GM21576 (cell line): ENCODE measurements at regions not wholly inside any gene's neighbourhood (a gene's known extent, or its start where the extent isn't known, plus 50 kb on each side); places are given as distances from the start of the nearest gene placed in this dataset.

Experiments used
- ATAC-seq: cut with Tn5 transposase; IDR thresholded peaks from one replicate; pipeline ENCODE4 v1.9.1; 2021; ENCODE audit warnings: mild to moderate bottlenecking, moderate library complexity; ENCODE audit not compliant: unreplicated experiment

GRCh38 chr1:116231752-116232151, 120.6 kb downstream of the MAB21L3 start:
- ATAC-seq: no peak

GRCh38 chr1:116232989-116233514, 121.9 kb downstream of the MAB21L3 start:
- ATAC-seq: no peak

DNA sequence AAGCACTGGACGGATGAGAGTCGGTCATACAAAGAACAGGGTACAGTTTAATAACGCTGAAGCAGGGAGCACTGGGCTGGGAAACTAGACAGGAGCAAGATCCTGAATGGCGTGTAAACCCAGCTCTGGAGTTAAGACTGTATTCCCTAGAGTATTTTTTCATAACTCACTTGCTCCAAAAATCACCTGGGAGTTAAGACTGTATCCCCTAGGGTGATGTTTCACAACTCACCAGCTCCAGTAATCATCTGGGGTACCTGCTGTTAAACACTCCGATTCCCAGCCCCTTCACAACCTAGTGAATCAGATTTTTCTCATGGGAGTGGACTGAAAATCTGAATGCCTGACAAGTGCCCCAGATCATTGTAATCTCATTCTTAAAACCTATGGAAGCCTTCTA, 123.2 kb downstream of the MAB21L3 start:
- no peak for ATAC-seq

- no peak for ATAC-seq
Measured at GRCh38 chr1:116239916-116240315, 128.7 kb downstream of the MAB21L3 start.

DNA sequence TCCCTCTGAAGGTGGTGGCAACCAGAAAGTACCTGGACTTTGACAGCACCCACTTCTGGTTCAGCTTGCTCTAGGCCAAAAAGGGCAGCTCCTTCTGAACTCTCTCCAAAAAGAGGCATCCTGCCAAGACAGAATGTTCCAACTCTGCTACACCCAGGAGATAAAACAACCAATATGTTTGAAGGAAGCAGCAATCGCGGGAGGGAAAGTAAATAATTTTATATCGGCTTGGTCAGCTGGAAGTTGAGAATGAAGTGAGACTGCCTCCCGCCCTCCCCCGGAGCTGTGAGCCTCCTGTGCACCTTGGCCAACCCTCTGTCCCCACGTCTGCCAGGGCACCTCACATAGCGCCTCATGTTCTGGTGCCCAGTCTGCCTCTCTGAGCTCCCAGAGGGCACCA, 130.3 kb upstream of the ATP1A1 start:
- ATAC-seq: no peak

DNA sequence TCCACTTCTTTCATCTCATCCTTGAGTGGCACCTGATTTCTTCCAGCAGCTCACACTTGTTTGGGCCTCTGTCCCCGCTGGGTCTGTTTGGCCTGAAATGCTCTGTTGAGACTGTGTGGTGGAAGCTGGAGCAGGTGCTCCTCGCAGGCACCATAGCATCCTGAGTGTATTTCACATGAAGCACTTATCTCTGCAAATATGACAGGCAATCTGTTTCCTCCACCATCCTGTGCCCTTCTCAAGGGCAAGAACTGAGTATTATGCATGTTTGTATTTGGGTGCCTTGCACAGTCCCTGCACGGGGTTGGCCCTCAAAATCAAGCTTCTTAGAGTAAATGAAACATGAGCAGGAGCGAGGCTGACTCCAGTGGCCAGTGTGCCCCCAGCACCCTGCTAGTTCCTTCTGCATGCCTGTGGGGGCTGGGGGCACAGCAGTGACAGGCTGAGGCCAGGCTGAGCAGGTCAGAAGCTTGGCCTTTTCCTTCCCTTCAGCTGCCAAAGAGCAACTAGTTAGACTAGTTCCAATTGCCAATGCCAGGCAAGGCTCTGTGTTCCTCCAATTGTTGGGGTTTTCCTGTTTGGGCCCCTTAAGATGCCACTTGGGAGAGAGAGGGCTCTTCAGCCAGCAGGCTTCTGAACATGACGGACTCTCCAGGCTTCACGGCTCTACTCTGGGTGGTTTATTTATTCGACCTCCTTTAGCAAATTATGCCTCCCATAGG, 129.6 kb upstream of the ATP1A1 start:
- no peak for ATAC-seq

DNA sequence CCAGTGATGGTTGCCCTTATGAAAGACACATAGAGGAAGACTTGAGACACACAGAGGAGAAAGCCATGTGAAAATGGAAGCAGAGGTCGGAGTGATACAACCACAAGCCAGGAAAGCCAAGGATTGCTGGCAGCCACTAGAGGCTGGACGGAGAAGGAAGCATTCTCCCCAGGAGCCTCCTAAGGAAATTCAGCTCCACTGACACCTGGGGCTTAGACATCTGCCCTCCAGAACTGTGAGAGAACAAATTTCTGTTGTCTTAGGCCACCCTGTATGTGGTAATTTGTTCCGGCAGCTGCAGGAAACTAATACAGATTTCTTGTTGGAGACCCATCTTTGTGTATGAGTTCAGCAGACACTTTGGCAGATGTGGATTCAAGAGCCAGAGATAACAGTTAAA, 126.9 kb upstream of the ATP1A1 start:
- no peak for ATAC-seq

DNA sequence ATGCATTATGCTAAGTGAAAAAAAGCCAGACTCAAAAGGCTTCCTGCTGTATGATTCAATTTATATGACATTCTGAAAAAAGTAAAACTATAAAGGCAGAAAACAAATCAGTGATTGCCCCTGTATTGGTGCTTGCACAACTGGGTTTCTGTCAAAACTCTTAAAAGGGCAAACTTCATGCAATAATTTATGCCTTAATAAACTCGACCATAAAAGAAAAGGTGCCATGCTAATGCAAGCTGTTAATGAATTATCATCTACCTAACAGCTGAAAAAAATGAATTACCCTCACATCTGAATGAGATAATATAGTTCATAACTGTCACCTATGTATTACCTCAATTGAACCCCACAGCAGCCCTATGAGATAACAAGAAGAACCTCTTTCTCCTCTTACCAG, 120.8 kb upstream of the ATP1A1 start:
- no peak for ATAC-seq

DNA sequence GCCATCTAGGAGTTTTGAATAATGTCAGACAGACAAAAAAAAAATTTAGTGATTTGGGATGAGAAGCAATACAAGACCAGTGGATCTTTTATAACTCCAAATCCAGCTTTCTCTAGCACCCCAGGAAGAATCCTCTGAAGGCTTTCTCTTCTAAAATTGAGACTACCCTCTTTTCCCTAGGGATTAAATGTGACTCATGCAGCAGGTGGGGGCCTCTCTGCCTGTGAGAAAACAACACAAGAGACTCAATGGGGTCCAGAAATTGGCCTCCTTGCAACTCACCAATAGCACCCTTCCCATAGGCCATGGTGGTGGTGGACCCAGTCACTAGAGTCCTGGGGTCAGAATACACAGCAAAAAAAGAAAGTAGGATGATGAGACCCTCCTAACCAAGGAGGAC, 120.3 kb upstream of the ATP1A1 start:
- no peak for ATAC-seq

GRCh38 chr1:116253566-116254382, 119.3 kb upstream of the ATP1A1 start:
- ATAC-seq: no peak

DNA sequence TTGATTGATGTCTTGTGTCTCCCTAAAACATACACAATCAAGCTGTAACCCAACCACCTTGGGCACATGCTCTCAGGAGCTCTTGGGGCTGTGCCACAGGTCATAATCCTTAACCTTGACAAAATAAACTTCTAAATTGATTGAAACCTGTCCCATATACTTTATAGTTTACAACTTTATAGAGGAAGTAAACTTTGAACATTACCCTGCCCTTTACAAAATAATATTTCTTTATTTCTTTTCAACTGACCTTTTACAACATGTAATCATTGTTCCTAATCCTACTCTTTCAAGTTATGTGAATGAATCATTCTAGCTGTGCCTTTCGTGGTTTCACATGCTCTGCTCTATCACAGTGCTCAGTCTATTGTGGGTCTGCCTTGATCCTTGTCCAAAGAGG, 118.3 kb upstream of the ATP1A1 start:
- no peak for ATAC-seq

GRCh38 chr1:116255486-116256285, 117.4 kb upstream of the ATP1A1 start:
- ATAC-seq: no peak

- ATAC-seq: no peak
Measured at GRCh38 chr1:116256286-116256649, 116.8 kb upstream of the ATP1A1 start.

GRCh38 chr1:116256875-116257274, 116.2 kb upstream of the ATP1A1 start:
- no peak for ATAC-seq

DNA sequence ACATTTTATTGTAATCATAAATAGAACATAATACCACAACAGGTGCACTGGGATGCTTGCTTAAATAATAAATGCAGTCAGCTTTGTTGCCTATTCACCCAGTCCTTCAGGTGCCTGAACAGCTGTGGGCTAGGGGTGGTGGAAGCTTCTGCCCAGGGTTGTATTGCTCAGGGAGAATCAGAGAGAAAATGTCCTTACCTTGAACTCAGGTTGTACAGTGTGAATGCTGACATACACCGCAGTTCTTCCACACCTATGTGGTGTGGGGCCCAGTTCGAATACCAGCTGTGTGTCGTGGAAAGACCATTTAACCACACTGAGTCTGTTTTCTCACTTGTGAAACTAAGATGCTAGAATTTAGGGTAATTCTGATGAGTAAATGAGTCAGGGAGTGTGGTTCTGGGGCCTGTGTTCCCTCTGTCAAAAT, 115.7 kb upstream of the ATP1A1 start:
- no peak for ATAC-seq

DNA sequence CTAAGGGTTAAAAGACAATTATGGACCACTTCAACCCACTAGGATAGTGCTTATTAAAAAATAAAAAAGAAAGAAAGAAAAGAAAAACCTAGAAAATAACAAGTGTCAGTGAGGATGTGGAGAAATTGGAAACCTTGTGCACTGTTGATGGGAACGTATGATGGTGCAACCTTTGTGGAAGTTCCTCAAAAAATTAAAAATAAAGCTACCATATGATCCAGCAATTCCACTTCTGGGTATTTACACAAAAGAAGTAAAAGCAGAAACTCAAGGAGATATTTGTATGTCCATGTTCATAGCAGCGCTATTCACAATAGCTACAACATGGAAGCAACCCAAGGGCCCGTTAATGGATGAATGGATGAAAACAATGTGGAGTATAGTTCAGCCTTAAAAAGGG, 115.2 kb upstream of the ATP1A1 start:
- ATAC-seq: no peak

- ATAC-seq: no peak
Measured at GRCh38 chr1:116258668-116259419, 114.2 kb upstream of the ATP1A1 start.

GRCh38 chr1:116259663-116260062, 113.4 kb upstream of the ATP1A1 start:
- ATAC-seq: no peak

DNA sequence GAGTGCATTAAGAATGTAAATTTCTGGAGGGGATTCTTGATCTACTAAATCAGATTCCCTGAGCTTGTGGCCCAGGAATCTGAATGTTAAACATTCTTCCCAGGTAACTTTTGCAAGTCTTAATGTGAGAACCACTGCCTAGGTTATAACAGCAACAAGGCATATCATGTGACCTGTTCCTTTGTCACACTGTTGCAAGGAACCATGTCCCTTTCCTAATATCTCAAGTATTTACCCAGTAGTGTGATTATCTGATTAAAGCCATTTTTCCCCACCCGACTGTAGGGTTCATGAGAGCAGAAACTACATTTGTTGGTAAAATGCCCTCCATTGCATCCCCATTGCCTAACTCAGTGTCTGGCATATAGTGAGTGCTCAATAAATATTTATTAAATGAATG, 112.9 kb upstream of the ATP1A1 start:
- no peak for ATAC-seq

DNA sequence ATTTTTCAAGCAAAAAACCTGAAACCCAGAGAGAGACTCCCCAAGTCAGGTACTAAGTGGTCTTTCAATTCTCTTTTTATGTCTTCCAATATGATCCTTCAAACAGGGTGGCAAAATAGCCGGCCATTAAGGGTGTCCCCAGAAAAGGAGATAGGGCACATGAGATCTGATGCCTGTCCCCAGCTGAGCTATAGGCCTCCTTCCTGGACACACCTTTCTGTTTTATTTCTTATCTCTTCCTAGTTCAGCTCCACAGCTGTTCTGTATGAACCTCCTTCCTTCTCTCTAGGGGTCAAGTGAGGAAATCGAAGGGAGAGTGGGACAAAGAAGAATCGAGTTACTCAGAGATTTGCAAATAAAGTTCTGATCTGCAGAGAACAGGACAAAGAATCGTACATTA, 112.4 kb upstream of the ATP1A1 start:
- ATAC-seq: no peak

DNA sequence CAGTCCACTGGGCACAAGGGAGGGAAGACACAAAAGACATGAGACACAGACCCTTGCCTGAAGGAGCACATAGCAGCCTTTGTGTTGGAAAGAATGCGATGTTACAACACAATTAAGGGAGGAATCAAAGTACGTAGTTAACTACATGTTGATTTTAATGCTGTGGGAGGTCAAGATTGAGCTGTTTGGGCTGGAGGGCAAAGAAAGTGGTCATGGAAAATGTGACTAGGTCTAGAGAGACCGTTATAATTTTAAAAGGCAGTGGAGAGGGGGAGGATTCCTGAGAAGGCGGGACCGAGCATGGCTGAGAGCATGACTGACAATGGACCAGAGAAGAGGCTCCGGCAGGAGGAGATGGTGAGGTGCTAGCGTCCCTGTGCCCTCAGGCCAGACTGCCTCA, 111.8 kb upstream of the ATP1A1 start:
- no peak for ATAC-seq
